Thyroid gland (tissue), 4 donors: ENCODE measurements at regions not wholly inside any gene's neighbourhood (a gene's known extent, or its start where the extent isn't known, plus 50 kb on each side); places are given as distances from the start of the nearest gene placed in this dataset.

ENCODE experiments used
- DNase-seq, 2 donors: peaks; one replicate each; pipeline ENCODE4 v3.0.0-alpha.2; 2019
- H3K27ac ChIP-seq, 3 donors: fragments of 200-600 bp; sonication (generic); 1 replicate in 2 of 3; 2 replicates in 1 of 3; pipeline ENCODE4 v1.5.1; 2016 to 2019; ENCODE audit warnings: mild to moderate bottlenecking in 1 of 3, moderate library complexity in 1 of 3
- H3K27me3 ChIP-seq: fragments of 200-600 bp; sonication (generic); one replicate; pipeline ENCODE4 v1.5.1; 2019
- H3K36me3 ChIP-seq, 2 donors: fragments of 200-600 bp; sonication (generic); one replicate each; pipeline ENCODE4 v1.5.1; 2016 to 2019
- H3K4me1 ChIP-seq, 2 donors: fragments of 200-600 bp; sonication (generic); one replicate each; pipeline ENCODE4 v1.5.1; 2017 to 2019
- H3K4me3 ChIP-seq, 3 donors: fragments of 200-600 bp; sonication (generic); replicated peaks in 1 of 3; 1 replicate in 2 of 3; 2 replicates in 1 of 3; pipeline ENCODE4 v1.5.1; 2016; ENCODE audit warnings: mild to moderate bottlenecking in 1 of 3
- H3K9me3 ChIP-seq: fragments of 200-600 bp; sonication (generic); one replicate; pipeline ENCODE4 v1.5.1; 2017
- POLR2A ChIP-seq, 2 donors: fragments of 450-650 bp; IDR thresholded peaks; one replicate each; pipeline ENCODE4 v1.6.1; 2017; ENCODE audit warnings: antibody characterized with exemption in 2 of 2, mild to moderate bottlenecking in 2 of 2, moderate library complexity in 1 of 2
- WGBS, 2 donors: methylation state at CpG; one replicate each; pipeline ENCODE4 v1.1.5; 2017; 5-methylcytosine and 5-hydroxymethylcytosine counted together
- intact Hi-C: fragments of 100-400 bp; cut with DNase I; formaldehyde crosslinking; loops from one replicate; pipeline ENCODE4 v1.15.1; 2023
- TF ChIP-seq, protein P1 (sequence below), 6 experiments: fragments of 200-600 bp in 3 of 6; fragments of 450-650 bp in 3 of 6; sonication (generic) in 3 of 6; IDR thresholded peaks; one replicate each; pipeline ENCODE4 v1.5.1; 2016 to 2019; ENCODE audit warnings: antibody characterized with exemption in 6 of 6, mild to moderate bottlenecking in 2 of 6, inconsistent platforms in 1 of 6, moderate library complexity in 1 of 6

GRCh38 chr9:38299856-38300255 lies 92.6 kb upstream of the ALDH1B1 start:
- Histone ChIP-seq H3K4me3 (no peak overlapping the region), H3K27ac (no peak overlapping the region), H3K36me3 (no peaks in the 10 kb centered on the region), H3K9me3 (no peaks in the 10 kb centered on the region), H3K27me3 (no peaks in the 10 kb centered on the region), H3K4me1 (no peaks in the 10 kb centered on the region)
- DNase-seq = no peak
- 86 to 88% methylated on average over 3 of the region's 3 CpGs for WGBS, 2 donors
- intact Hi-C loops = no loop called here
- TF ChIP-seq, protein P1, sequence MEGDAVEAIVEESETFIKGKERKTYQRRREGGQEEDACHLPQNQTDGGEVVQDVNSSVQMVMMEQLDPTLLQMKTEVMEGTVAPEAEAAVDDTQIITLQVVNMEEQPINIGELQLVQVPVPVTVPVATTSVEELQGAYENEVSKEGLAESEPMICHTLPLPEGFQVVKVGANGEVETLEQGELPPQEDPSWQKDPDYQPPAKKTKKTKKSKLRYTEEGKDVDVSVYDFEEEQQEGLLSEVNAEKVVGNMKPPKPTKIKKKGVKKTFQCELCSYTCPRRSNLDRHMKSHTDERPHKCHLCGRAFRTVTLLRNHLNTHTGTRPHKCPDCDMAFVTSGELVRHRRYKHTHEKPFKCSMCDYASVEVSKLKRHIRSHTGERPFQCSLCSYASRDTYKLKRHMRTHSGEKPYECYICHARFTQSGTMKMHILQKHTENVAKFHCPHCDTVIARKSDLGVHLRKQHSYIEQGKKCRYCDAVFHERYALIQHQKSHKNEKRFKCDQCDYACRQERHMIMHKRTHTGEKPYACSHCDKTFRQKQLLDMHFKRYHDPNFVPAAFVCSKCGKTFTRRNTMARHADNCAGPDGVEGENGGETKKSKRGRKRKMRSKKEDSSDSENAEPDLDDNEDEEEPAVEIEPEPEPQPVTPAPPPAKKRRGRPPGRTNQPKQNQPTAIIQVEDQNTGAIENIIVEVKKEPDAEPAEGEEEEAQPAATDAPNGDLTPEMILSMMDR (IDR thresholded peaks at IDR 0.05) = no peak
- no peak for TF ChIP-seq POLR2A (IDR thresholded peaks at IDR 0.05)

- H3K27ac ChIP-seq = no peak overlapping the region
- H3K27me3 ChIP-seq = no peaks in the 10 kb centered on the region
- DNase-seq = no peak
- H3K4me3 ChIP-seq = no peak overlapping the region
- H3K4me1 ChIP-seq = no peaks in the 10 kb centered on the region
- no peaks in the 10 kb centered on the region for H3K9me3 ChIP-seq
- no peaks in the 10 kb centered on the region for H3K36me3 ChIP-seq
- intact Hi-C loops = no loop called here
- TF ChIP-seq, protein P1 (IDR thresholded peaks at IDR 0.05) = no peak
- TF ChIP-seq POLR2A (IDR thresholded peaks at IDR 0.05) = no peak
- 90 to 94% methylated on average over 3 of the region's 3 CpGs for WGBS, 2 donors
Measured at GRCh38 chr9:38298904-38299303, 93.6 kb upstream of the ALDH1B1 start.

GRCh38 chr9:38298503-38298902 lies 94.0 kb upstream of the ALDH1B1 start:
- no peak for DNase-seq
- H3K4me3 ChIP-seq = no peak overlapping the region
- H3K4me1 ChIP-seq = no peaks in the 10 kb centered on the region
- 55 to 74% methylated on average over 6 of the region's 6 CpGs for WGBS, 2 donors
- no peaks in the 10 kb centered on the region for H3K36me3 ChIP-seq
- intact Hi-C loops = no loop called here
- TF ChIP-seq, protein P1 (IDR thresholded peaks at IDR 0.05) = no peak
- TF ChIP-seq POLR2A (IDR thresholded peaks at IDR 0.05) = no peak
- no peaks in the 10 kb centered on the region for H3K9me3 ChIP-seq
- H3K27me3 ChIP-seq = no peaks in the 10 kb centered on the region
- H3K27ac ChIP-seq = no peak overlapping the region

DNA sequence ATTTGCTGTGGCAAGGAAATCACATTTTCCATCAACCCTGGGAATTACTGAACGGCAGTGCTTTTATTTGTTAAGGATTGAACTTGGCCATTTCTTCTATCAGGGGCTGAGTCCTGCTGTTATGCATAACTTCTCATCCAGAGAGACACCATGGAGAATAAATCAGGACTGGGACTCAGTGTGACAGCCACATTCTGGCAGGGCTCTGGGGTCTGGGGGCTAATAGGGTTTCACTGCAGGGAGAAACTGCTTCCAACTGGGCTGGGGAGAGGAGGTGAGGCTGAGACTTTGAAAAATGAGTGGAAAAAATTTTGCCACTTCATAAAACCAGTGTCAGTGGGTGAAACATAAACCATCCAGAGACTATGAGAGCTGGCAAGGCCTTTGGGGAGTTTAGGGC lies 95.7 kb upstream of the ALDH1B1 start:
- TF ChIP-seq POLR2A (IDR thresholded peaks at IDR 0.05) = no peak
- TF ChIP-seq, protein P1 (IDR thresholded peaks at IDR 0.05) = no peak
- Histone ChIP-seq H3K36me3 (no peaks in the 10 kb centered on the region), H3K4me1 (no peaks in the 10 kb centered on the region), H3K27me3 (no peaks in the 10 kb centered on the region), H3K4me3 (no peak overlapping the region), H3K9me3 (no peaks in the 10 kb centered on the region), H3K27ac (no peak overlapping the region)
- WGBS, 2 donors = 71 to 78% methylated on average over 1 of the region's 1 CpG
- no peak for DNase-seq
- intact Hi-C loops = no loop called here

GRCh38 chr9:38295764-38296163 lies 96.7 kb upstream of the ALDH1B1 start:
- H3K27ac ChIP-seq = no peak overlapping the region
- no peak for DNase-seq
- no peak for TF ChIP-seq POLR2A (IDR thresholded peaks at IDR 0.05)
- TF ChIP-seq, protein P1 (IDR thresholded peaks at IDR 0.05) = no peak
- WGBS, 2 donors = 89 to 93% methylated on average over 3 of the region's 3 CpGs
- no peaks in the 10 kb centered on the region for H3K36me3 ChIP-seq
- no peak overlapping the region for H3K4me3 ChIP-seq
- no peaks in the 10 kb centered on the region for H3K9me3 ChIP-seq
- H3K27me3 ChIP-seq = no peaks in the 10 kb centered on the region
- no peaks in the 10 kb centered on the region for H3K4me1 ChIP-seq
- intact Hi-C loops = no loop called here
